GM23338 (cell line): ENCODE measurements at regions not wholly inside any gene's neighbourhood (a gene's known extent, or its start where the extent isn't known, plus 50 kb on each side); places are given as distances from the start of the nearest gene placed in this dataset.

Source experiments
- ATAC-seq: fragments of 200-7000 bp; cut with Tn5 transposase; 3 replicates; pipeline ENCODE4 v1.9.1; 2020
- DNase-seq: peaks from one replicate; pipeline ENCODE4 v3.0.0-alpha.2; 2015; ENCODE audit warnings: low spot score
- H2AFZ ChIP-seq: fragments of 200-600 bp; sonication (generic); 2 replicates; pipeline ENCODE4 v1.8.0; 2016; ENCODE audit warnings: antibody characterized with exemption, mild to moderate bottlenecking, moderate library complexity
- H3F3A ChIP-seq: fragments of 200-600 bp; sonication (generic); replicated peaks from 2 replicates; pipeline ENCODE4 v1.8.0; 2017; ENCODE audit warnings: antibody characterized with exemption, mixed run types, low read depth
- H3K27ac ChIP-seq: fragments of 200-600 bp; sonication (generic); 2 replicates; pipeline ENCODE4 v1.6.1; 2016; ENCODE audit warnings: low read depth
- H3K27me3 ChIP-seq: fragments of 200-600 bp; sonication (generic); 2 replicates; pipeline ENCODE4 v1.8.0; 2016; ENCODE audit warnings: mild to moderate bottlenecking, mixed run types, moderate library complexity; ENCODE audit not compliant: insufficient read depth
- H3K36me3 ChIP-seq: fragments of 200-600 bp; sonication (generic); 2 replicates; pipeline ENCODE4 v1.8.0; 2016; ENCODE audit warnings: mild to moderate bottlenecking; ENCODE audit not compliant: insufficient read depth
- H3K4me1 ChIP-seq: fragments of 200-600 bp; sonication (generic); 2 replicates; pipeline ENCODE4 v1.8.0; 2016; ENCODE audit warnings: mild to moderate bottlenecking, moderate library complexity; ENCODE audit not compliant: insufficient read depth
- H3K4me2 ChIP-seq: fragments of 200-600 bp; sonication (generic); 2 replicates; pipeline ENCODE4 v1.7.1; 2017; ENCODE audit warnings: mixed run types
- H3K4me3 ChIP-seq: fragments of 200-600 bp; sonication (generic); 2 replicates; pipeline ENCODE4 v1.6.1; 2016; ENCODE audit warnings: mixed run types
- H3K79me2 ChIP-seq: fragments of 200-600 bp; sonication (generic); replicated peaks from 2 replicates; pipeline ENCODE4 v1.8.0; 2017; ENCODE audit warnings: mild to moderate bottlenecking; ENCODE audit not compliant: insufficient read depth
- H3K9me2 ChIP-seq: fragments of 200-600 bp; sonication (generic); 2 replicates; pipeline ENCODE4 v1.8.0; 2017; ENCODE audit not compliant: insufficient read depth
- H4K20me1 ChIP-seq: fragments of 200-600 bp; sonication (generic); replicated peaks from 2 replicates; pipeline ENCODE4 v1.8.0; 2017; ENCODE audit warnings: mild to moderate bottlenecking; ENCODE audit not compliant: insufficient read depth
- H3K27ac Mint-ChIP-seq: 2 replicates; pipeline ENCODE4 v1.8.0; 2020; ENCODE audit warnings: inconsistent platforms, mild to moderate bottlenecking, moderate library complexity, mixed read lengths
- H3K27me3 Mint-ChIP-seq: 3 replicates; pipeline ENCODE4 v1.8.0; 2022; ENCODE audit warnings: low read depth, mild to moderate bottlenecking, moderate library complexity, mixed read lengths, inconsistent platforms; ENCODE audit not compliant: insufficient read depth, poor library complexity
- H3K36me3 Mint-ChIP-seq: 3 replicates; pipeline ENCODE4 v1.8.0; 2021; ENCODE audit warnings: low read depth, mild to moderate bottlenecking, inconsistent platforms, moderate library complexity, mixed read lengths
- H3K4me1 Mint-ChIP-seq: 3 replicates; pipeline ENCODE4 v1.8.0; 2020; ENCODE audit warnings: mild to moderate bottlenecking, inconsistent platforms, mixed read lengths
- H3K4me3 Mint-ChIP-seq: 3 replicates; pipeline ENCODE4 v1.8.0; 2021; ENCODE audit warnings: moderate library complexity, mild to moderate bottlenecking, inconsistent platforms, mixed read lengths
- H3K9me3 Mint-ChIP-seq: 3 replicates; pipeline ENCODE4 v1.8.0; 2020; ENCODE audit warnings: moderate library complexity, mild to moderate bottlenecking, inconsistent platforms, mixed read lengths
- CREB1 ChIP-seq: fragments of 250-450 bp; sonication (Bioruptor Pico); IDR thresholded peaks from 2 replicates; pipeline ENCODE4 v1.5.0; 2020; ENCODE audit warnings: low read depth, mild to moderate bottlenecking, moderate library complexity
- CTCF ChIP-seq, 2 experiments: fragments of 200-600 bp in 1 of 2; sonication (generic) in 1 of 2; conservative IDR thresholded peaks; 2 replicates each; pipeline versions ENCODE4 v1.5.1 to v1.6.1; 2016 to 2017; ENCODE audit warnings: antibody characterized with exemption in 2 of 2, low read depth in 2 of 2, mild to moderate bottlenecking in 2 of 2, moderate library complexity in 1 of 2
- ETS1 ChIP-seq: IDR thresholded peaks from 2 replicates; pipeline ENCODE4 v1.6.1; 2016; ENCODE audit warnings: antibody characterized with exemption
- EZH2phosphoT487 ChIP-seq: fragments of 200-600 bp; sonication (generic); IDR thresholded peaks from one replicate; pipeline ENCODE4 v1.8.1; 2018; ENCODE audit warnings: antibody characterized with exemption; ENCODE audit not compliant: unreplicated experiment
- JUNB ChIP-seq: IDR thresholded peaks from one replicate; pipeline ENCODE4 v1.6.1; 2016; ENCODE audit warnings: antibody characterized with exemption; ENCODE audit not compliant: unreplicated experiment
- NANOG ChIP-seq: IDR thresholded peaks from 2 replicates; pipeline ENCODE4 v1.6.1; 2016; ENCODE audit warnings: antibody characterized with exemption, borderline replicate concordance
- POLR2AphosphoS5 ChIP-seq: IDR thresholded peaks from 2 replicates; pipeline ENCODE4 v1.6.1; 2016; ENCODE audit warnings: antibody characterized with exemption, low read depth
- REST ChIP-seq: IDR thresholded peaks from one replicate; pipeline ENCODE4 v1.6.1; 2018; ENCODE audit warnings: antibody characterized with exemption; ENCODE audit not compliant: unreplicated experiment
- STAT1 ChIP-seq: IDR thresholded peaks from one replicate; pipeline ENCODE4 v1.6.1; 2016; ENCODE audit warnings: antibody characterized with exemption; ENCODE audit not compliant: unreplicated experiment
- ZNF114 ChIP-seq: fragments of 250-450 bp; sonication (Bioruptor Pico); IDR thresholded peaks from 2 replicates; pipeline ENCODE4 v1.5.0; 2020; ENCODE audit warnings: mild to moderate bottlenecking, moderate library complexity
- ZNF331 ChIP-seq: fragments of 250-450 bp; sonication (Bioruptor Pico); IDR thresholded peaks from 2 replicates; pipeline ENCODE4 v1.5.0; 2020; ENCODE audit warnings: low read depth, mild to moderate bottlenecking, moderate library complexity
- ZNF462 ChIP-seq: fragments of 250-450 bp; sonication (Bioruptor Pico); IDR thresholded peaks from 2 replicates; pipeline ENCODE4 v1.5.0; 2020; ENCODE audit warnings: mild to moderate bottlenecking, moderate library complexity

GRCh38 chr1:227396539-227397353 lies 78.5 kb upstream of the CDC42BPA start:
- Histone ChIP-seq H3F3A (no peaks in the 10 kb centered on the region), H4K20me1 (no peaks in the 10 kb centered on the region), H3K36me3 (no peaks in the 10 kb centered on the region), H3K79me2 (no peaks in the 10 kb centered on the region), H3K4me3 (no peak overlapping the region), H3K27me3 (no peaks in the 10 kb centered on the region), H2AFZ (peak overlapping the region; percentile 54; the same call in 1 of the 2 replicates), H3K4me1 (no peaks in the 10 kb centered on the region), H3K9me2 (no peaks in the 10 kb centered on the region; the same call in 1 of the 2 replicates), H3K4me2 (no peak overlapping the region), H3K27ac (no peak overlapping the region)
- peaks cover 5% of the 10 kb centered on the region for H3K27me3 Mint-ChIP-seq
- peaks cover 4% of the 10 kb centered on the region; the same call in 1 of the 3 replicates for H3K9me3 Mint-ChIP-seq
- DNase-seq, result no peak
- H3K4me1 Mint-ChIP-seq, result peaks cover 2% of the 10 kb centered on the region
- no peak overlapping the region for H3K4me3 Mint-ChIP-seq
- no peak for TF ChIP-seq ZNF462 (CRISPR knock-in tag)
- TF ChIP-seq ZNF114 (CRISPR knock-in tag), result no peak
- no peak for TF ChIP-seq EZH2phosphoT487
- TF ChIP-seq POLR2AphosphoS5, result no peak
- no peak for TF ChIP-seq STAT1
- TF ChIP-seq CREB1 (CRISPR knock-in tag), result no peak
- no peak for TF ChIP-seq JUNB
- no peak for TF ChIP-seq REST
- TF ChIP-seq CTCF (conservative IDR thresholded peaks at IDR 0.05; ENCODE audit: low read depth in 2 of 2), result no peak
- TF ChIP-seq NANOG, result no peak
- TF ChIP-seq ETS1, result no peak
- no peak for TF ChIP-seq ZNF331 (CRISPR knock-in tag)
- H3K27ac Mint-ChIP-seq, result no peak overlapping the region
- ATAC-seq, result no peak
- H3K36me3 Mint-ChIP-seq, result peaks cover 2% of the 10 kb centered on the region; the same call in 2 of the 3 replicates
